Mesodermal cell (in vitro differentiated cells): ENCODE measurements at regions not wholly inside any gene's neighbourhood (a gene's known extent, or its start where the extent isn't known, plus 50 kb on each side); places are given as distances from the start of the nearest gene placed in this dataset.

Experiments used
- H3K27ac ChIP-seq: 2 replicates; pipeline ENCODE4 v1.7.0; 2013; ENCODE audit warnings: mild to moderate bottlenecking, low read depth, low read length, moderate library complexity; ENCODE audit not compliant: severe bottlenecking
- H3K36me3 ChIP-seq: 2 replicates; pipeline ENCODE4 v1.7.1; 2013; ENCODE audit warnings: mild to moderate bottlenecking, low read length, moderate library complexity; ENCODE audit not compliant: control insufficient read depth, insufficient read depth
- H3K4me1 ChIP-seq: one replicate; pipeline ENCODE4 v1.7.1; 2013; ENCODE audit warnings: mild to moderate bottlenecking, low read length; ENCODE audit not compliant: insufficient read depth, control insufficient read depth, poor library complexity, severe bottlenecking
- H3K4me3 ChIP-seq: 2 replicates; pipeline ENCODE4 v1.7.0; 2013; ENCODE audit warnings: low read length, control low read depth, mild to moderate bottlenecking; ENCODE audit not compliant: insufficient read depth, poor library complexity, severe bottlenecking; ENCODE audit errors: extremely low read depth
- H3K9me3 ChIP-seq: 2 replicates; pipeline ENCODE4 v1.7.1; 2013; ENCODE audit warnings: mild to moderate bottlenecking, low read length, moderate library complexity; ENCODE audit not compliant: control insufficient read depth
- WGBS, 2 experiments: methylation state at CpG; one replicate each; pipeline ENCODE4 v1.1.5; 2013; ENCODE audit warnings: missing lambda C conversion rate in 2 of 2; ENCODE audit not compliant: insufficient coverage in 2 of 2; 5-methylcytosine and 5-hydroxymethylcytosine counted together

- no peaks in the 10 kb centered on the region for H3K4me1 ChIP-seq
- H3K4me3 ChIP-seq: no peak overlapping the region
- H3K27ac ChIP-seq: no peak overlapping the region
- no peaks in the 10 kb centered on the region for H3K9me3 ChIP-seq
- H3K36me3 ChIP-seq: no peaks in the 10 kb centered on the region
- WGBS, 2 experiments: 60 to 94% methylated on average over 1 to 3 of the region's 5 CpGs
These were observed 843.8 kb downstream of the C12orf50 start for GRCh38 chr12:87185367-87185766.

- Histone ChIP-seq H3K4me1 (no peaks in the 10 kb centered on the region), H3K4me3 (no peak overlapping the region), H3K27ac (no peak overlapping the region), H3K9me3 (no peaks in the 10 kb centered on the region), H3K36me3 (no peaks in the 10 kb centered on the region)
- 76 to 84% methylated on average over 5 of the region's 5 CpGs for WGBS, 2 experiments
These were observed 846.4 kb downstream of the C12orf50 start for GRCh38 chr12:87182696-87183233.

GRCh38 chr12:87171356-87171755 lies 857.8 kb downstream of the C12orf50 start:
- H3K27ac ChIP-seq: no peak overlapping the region
- no peaks in the 10 kb centered on the region for H3K9me3 ChIP-seq
- no peak overlapping the region for H3K4me3 ChIP-seq
- no peaks in the 10 kb centered on the region for H3K4me1 ChIP-seq
- H3K36me3 ChIP-seq: no peaks in the 10 kb centered on the region
- 95 to 99% methylated on average over 11 to 12 of the region's 16 CpGs for WGBS, 2 experiments

GRCh38 chr12:87169010-87169409 lies 860.2 kb downstream of the C12orf50 start:
- H3K36me3 ChIP-seq: no peaks in the 10 kb centered on the region
- H3K27ac ChIP-seq: no peak overlapping the region
- H3K4me1 ChIP-seq: no peaks in the 10 kb centered on the region
- peaks cover 18% of the 10 kb centered on the region for H3K9me3 ChIP-seq
- no peak overlapping the region for H3K4me3 ChIP-seq

GRCh38 chr12:87165733-87166375 lies 863.3 kb downstream of the C12orf50 start:
- 78 to 89% methylated on average over 3 of the region's 3 CpGs for WGBS, 2 experiments
- Histone ChIP-seq H3K4me3 (no peak overlapping the region), H3K27ac (no peak overlapping the region), H3K36me3 (no peaks in the 10 kb centered on the region), H3K9me3 (peaks cover 18% of the 10 kb centered on the region), H3K4me1 (no peaks in the 10 kb centered on the region)

GRCh38 chr12:87163122-87163521 lies 866.1 kb downstream of the C12orf50 start:
- WGBS, 2 experiments: no CpG with 5 or more reads among the region's 1 CpG
- no peak overlapping the region for H3K27ac ChIP-seq
- H3K9me3 ChIP-seq: peaks cover 18% of the 10 kb centered on the region
- no peak overlapping the region for H3K4me3 ChIP-seq
- no peaks in the 10 kb centered on the region for H3K36me3 ChIP-seq
- H3K4me1 ChIP-seq: no peaks in the 10 kb centered on the region

- H3K9me3 ChIP-seq: peaks cover 15% of the 10 kb centered on the region
- 100% methylated on average over 1 of the region's 1 CpG; no CpG with 5 or more reads in 1 of the 2 experiments for WGBS, 2 experiments
- H3K27ac ChIP-seq: no peak overlapping the region
- no peaks in the 10 kb centered on the region for H3K4me1 ChIP-seq
- no peaks in the 10 kb centered on the region for H3K36me3 ChIP-seq
- no peak overlapping the region for H3K4me3 ChIP-seq
These were observed 868.2 kb downstream of the C12orf50 start for GRCh38 chr12:87160848-87161601.

GRCh38 chr12:87157791-87158190 lies 871.4 kb downstream of the C12orf50 start:
- no peak overlapping the region for H3K4me3 ChIP-seq
- no peaks in the 10 kb centered on the region for H3K36me3 ChIP-seq
- WGBS, 2 experiments: 74 to 92% methylated on average over 2 to 3 of the region's 6 CpGs
- no peaks in the 10 kb centered on the region for H3K9me3 ChIP-seq
- H3K27ac ChIP-seq: no peak overlapping the region
- peaks cover 9% of the 10 kb centered on the region for H3K4me1 ChIP-seq

GRCh38 chr12:87155621-87156020 lies 873.6 kb downstream of the C12orf50 start:
- Histone ChIP-seq H3K4me1 (peaks cover 20% of the 10 kb centered on the region), H3K9me3 (no peaks in the 10 kb centered on the region), H3K27ac (no peak overlapping the region), H3K36me3 (no peaks in the 10 kb centered on the region), H3K4me3 (no peak overlapping the region)
- WGBS, 2 experiments: no CpG with 5 or more reads among the region's 2 CpGs

- Histone ChIP-seq H3K36me3 (no peaks in the 10 kb centered on the region), H3K9me3 (no peaks in the 10 kb centered on the region), H3K4me3 (no peak overlapping the region), H3K4me1 (peaks cover 20% of the 10 kb centered on the region), H3K27ac (no peak overlapping the region)
- WGBS, 2 experiments: 86 to 100% methylated on average over 1 of the region's 1 CpG
These were observed 876.2 kb downstream of the C12orf50 start for GRCh38 chr12:87152841-87153528.
